ENCODE measurements at regions not wholly inside any gene's neighbourhood (a gene's known extent, or its start where the extent isn't known, plus 50 kb on each side); places are given as distances from the start of the nearest gene placed in this dataset.
A peak's percentile ranks its signal among the peaks of the same experiment; 100 is the strongest.

DNA sequence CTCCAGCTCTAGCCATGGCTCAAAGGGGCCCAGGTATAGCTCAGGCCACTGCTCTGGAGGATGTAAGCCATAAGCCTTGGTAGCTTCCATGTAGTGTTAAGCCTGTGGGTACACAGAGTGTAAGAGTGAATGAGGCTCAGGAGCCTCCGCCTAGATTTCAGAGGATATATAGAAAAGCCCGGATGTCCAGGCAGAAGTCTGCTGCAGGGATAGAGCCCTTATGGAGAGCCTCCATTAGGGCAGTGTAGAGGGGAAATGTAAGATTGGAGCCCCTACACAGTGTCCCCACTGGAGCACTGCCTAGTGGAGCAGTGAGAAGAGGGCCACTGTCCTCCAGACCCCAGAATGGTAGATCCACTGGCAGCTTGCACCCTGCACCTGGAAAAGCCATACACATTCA is 240.8 kb upstream of the KLF14 start:
- TF ChIP-seq, protein P1, sequence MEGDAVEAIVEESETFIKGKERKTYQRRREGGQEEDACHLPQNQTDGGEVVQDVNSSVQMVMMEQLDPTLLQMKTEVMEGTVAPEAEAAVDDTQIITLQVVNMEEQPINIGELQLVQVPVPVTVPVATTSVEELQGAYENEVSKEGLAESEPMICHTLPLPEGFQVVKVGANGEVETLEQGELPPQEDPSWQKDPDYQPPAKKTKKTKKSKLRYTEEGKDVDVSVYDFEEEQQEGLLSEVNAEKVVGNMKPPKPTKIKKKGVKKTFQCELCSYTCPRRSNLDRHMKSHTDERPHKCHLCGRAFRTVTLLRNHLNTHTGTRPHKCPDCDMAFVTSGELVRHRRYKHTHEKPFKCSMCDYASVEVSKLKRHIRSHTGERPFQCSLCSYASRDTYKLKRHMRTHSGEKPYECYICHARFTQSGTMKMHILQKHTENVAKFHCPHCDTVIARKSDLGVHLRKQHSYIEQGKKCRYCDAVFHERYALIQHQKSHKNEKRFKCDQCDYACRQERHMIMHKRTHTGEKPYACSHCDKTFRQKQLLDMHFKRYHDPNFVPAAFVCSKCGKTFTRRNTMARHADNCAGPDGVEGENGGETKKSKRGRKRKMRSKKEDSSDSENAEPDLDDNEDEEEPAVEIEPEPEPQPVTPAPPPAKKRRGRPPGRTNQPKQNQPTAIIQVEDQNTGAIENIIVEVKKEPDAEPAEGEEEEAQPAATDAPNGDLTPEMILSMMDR (IDR thresholded peaks at IDR 0.05; ENCODE audit: control extremely low read depth, extremely low read depth), result no peak
- ATAC-seq (ENCODE audit: insufficient read depth, low FRiP score), result no peak
- 99 to 100% methylated on average over 2 of the region's 2 CpGs for WGBS, 2 donors

DNA sequence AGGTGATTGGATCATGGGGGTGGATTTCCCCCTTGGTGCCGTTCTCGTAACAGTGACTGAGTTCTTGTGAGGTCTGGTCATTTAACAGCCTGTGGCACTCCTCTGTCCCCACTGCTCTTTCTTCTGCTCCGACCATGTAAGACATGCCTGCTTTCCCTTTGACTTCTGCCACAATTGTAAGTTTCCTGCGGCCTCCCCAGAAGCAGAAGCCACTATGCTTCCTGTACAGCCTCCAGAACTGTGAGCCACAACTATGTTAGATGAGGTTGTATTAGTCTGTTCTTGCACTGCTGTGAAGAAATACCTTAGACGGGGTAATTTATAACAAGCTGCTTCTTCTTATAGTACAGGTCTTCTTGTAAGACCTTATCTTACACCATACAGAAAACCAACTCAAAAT is 241.7 kb upstream of the KLF14 start:
- 88 to 92% methylated on average over 5 of the region's 5 CpGs for WGBS, 2 donors
- no peak overlapping the region for H3K4me3 ChIP-seq
- DNase-seq, result no peak

More for the DNA sequence above, 240.8 kb upstream of the KLF14 start:
- Histone ChIP-seq H3K9me3 (ENCODE audit: control insufficient read depth in 4 of 4, insufficient read depth in 3 of 4, low read length in 3 of 4) (peaks cover 0 to 2% (median 0%) of the 10 kb centered on the region in 4 donors), H3K4me3 (no peak overlapping the region), H3K4me1 (ENCODE audit: control insufficient read depth in 5 of 5, insufficient read depth in 5 of 5, low read length in 5 of 5) (peaks cover 0 to 5% (median 0%) of the 10 kb centered on the region in 5 donors), H3K27ac (ENCODE audit: low read depth in 1 of 2, low read length in 1 of 2) (no peak overlapping the region), H3K9ac (ENCODE audit: insufficient read depth in 1 of 2, low read length in 2 of 2) (no peak overlapping the region), H3K36me3 (ENCODE audit: control insufficient read depth in 4 of 4, insufficient read depth in 4 of 4, low read length in 4 of 4) (peaks cover 0 to 14% (median under 1%) of the 10 kb centered on the region in 4 donors), H3K27me3 (ENCODE audit: control insufficient read depth in 3 of 3, insufficient read depth in 3 of 3, low read length in 2 of 3) (no peaks in the 10 kb centered on the region)
- DNase-seq, result no peak

DNA sequence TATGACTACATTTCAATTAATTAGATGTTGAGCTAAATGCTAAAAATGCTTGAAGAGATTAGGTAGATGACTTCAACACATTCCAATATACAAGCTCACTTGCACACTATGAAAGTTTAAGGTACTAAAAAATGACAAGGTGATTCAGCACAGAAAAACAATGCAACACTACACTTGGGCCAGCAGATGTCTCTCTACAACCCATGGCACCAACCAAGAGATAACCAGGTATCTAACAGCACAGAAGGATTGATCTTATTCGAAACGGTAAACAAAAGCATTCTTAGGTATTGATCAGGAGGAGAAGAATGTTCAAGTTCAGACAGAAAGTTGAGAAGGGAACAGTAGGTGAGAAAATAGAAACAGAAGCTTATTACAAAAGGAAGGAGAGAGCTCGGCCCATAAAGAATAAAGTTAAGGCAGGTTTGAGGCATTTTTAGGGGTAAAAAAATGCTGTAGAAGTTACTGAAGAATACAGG is 248.2 kb upstream of the KLF14 start:
- no peak overlapping the region for H3K27ac ChIP-seq (ENCODE audit: low read depth in 1 of 2, low read length in 1 of 2)
- H3K9ac ChIP-seq (ENCODE audit: insufficient read depth in 1 of 2, low read length in 2 of 2), result no peak overlapping the region
- 21 to 32% methylated on average over 3 of the region's 3 CpGs for WGBS, 2 donors
- no peaks in the 10 kb centered on the region for H3K27me3 ChIP-seq (ENCODE audit: control insufficient read depth in 3 of 3, insufficient read depth in 3 of 3, low read length in 2 of 3)
- peaks cover 0 to 6% (median 0%) of the 10 kb centered on the region in 4 donors for H3K36me3 ChIP-seq (ENCODE audit: control insufficient read depth in 4 of 4, insufficient read depth in 4 of 4, low read length in 4 of 4)
- TF ChIP-seq, protein P1 (IDR thresholded peaks at IDR 0.05; ENCODE audit: control extremely low read depth, extremely low read depth), result peak; percentile 40
- H3K9me3 ChIP-seq (ENCODE audit: control insufficient read depth in 4 of 4, insufficient read depth in 3 of 4, low read length in 3 of 4), result no peaks in the 10 kb centered on the region
- no peak overlapping the region for H3K4me3 ChIP-seq
- peak; percentile 42 for ATAC-seq (ENCODE audit: insufficient read depth, low FRiP score)
- peaks cover 0 to 23% (median 2%) of the 10 kb centered on the region in 5 donors for H3K4me1 ChIP-seq (ENCODE audit: control insufficient read depth in 5 of 5, insufficient read depth in 5 of 5, low read length in 5 of 5)
- peak in 1 of 3 donors; percentile 29 for DNase-seq

More for the DNA sequence above, 241.7 kb upstream of the KLF14 start:
- H3K4me1 ChIP-seq (ENCODE audit: control insufficient read depth in 5 of 5, insufficient read depth in 5 of 5, low read length in 5 of 5), result peaks cover 0 to 5% (median 0%) of the 10 kb centered on the region in 5 donors
- TF ChIP-seq, protein P1 (IDR thresholded peaks at IDR 0.05; ENCODE audit: control extremely low read depth, extremely low read depth), result no peak
- H3K9ac ChIP-seq (ENCODE audit: insufficient read depth in 1 of 2, low read length in 2 of 2), result no peak overlapping the region
- peaks cover 0 to 2% (median 0%) of the 10 kb centered on the region in 4 donors for H3K9me3 ChIP-seq (ENCODE audit: control insufficient read depth in 4 of 4, insufficient read depth in 3 of 4, low read length in 3 of 4)
- peaks cover 0 to 14% (median under 1%) of the 10 kb centered on the region in 4 donors for H3K36me3 ChIP-seq (ENCODE audit: control insufficient read depth in 4 of 4, insufficient read depth in 4 of 4, low read length in 4 of 4)
- no peak for ATAC-seq (ENCODE audit: insufficient read depth, low FRiP score)
- H3K27ac ChIP-seq (ENCODE audit: low read depth in 1 of 2, low read length in 1 of 2), result no peak overlapping the region
- no peaks in the 10 kb centered on the region for H3K27me3 ChIP-seq (ENCODE audit: control insufficient read depth in 3 of 3, insufficient read depth in 3 of 3, low read length in 2 of 3)

DNA sequence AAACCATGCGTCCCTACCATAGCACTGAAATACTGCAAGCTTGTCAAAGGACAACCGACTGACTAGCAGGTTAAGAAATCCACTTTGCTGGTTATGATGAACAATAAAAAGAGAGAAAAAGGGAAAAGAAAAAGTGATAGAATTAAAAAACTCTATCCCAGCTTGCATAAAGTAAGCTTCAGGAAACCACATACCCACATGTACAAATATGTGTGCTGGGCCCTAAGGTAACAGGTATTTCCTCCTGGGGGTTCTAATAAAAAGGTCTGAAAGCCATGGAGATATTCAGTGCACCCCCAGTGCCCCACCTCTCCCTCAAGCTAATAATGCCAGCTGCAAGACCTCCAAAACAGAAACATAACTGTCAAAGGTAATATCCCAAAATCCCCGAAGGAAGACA is 248.6 kb upstream of the KLF14 start:
- Histone ChIP-seq H3K4me3 (no peak overlapping the region), H3K27me3 (ENCODE audit: control insufficient read depth in 3 of 3, insufficient read depth in 3 of 3, low read length in 2 of 3) (no peaks in the 10 kb centered on the region), H3K4me1 (ENCODE audit: control insufficient read depth in 5 of 5, insufficient read depth in 5 of 5, low read length in 5 of 5) (peaks cover 0 to 23% (median 2%) of the 10 kb centered on the region in 5 donors), H3K36me3 (ENCODE audit: control insufficient read depth in 4 of 4, insufficient read depth in 4 of 4, low read length in 4 of 4) (peaks cover 0 to 6% (median 0%) of the 10 kb centered on the region in 4 donors), H3K9me3 (ENCODE audit: control insufficient read depth in 4 of 4, insufficient read depth in 3 of 4, low read length in 3 of 4) (no peaks in the 10 kb centered on the region), H3K27ac (ENCODE audit: low read depth in 1 of 2, low read length in 1 of 2) (no peak overlapping the region), H3K9ac (ENCODE audit: insufficient read depth in 1 of 2, low read length in 2 of 2) (no peak overlapping the region)
- no peak for DNase-seq
- TF ChIP-seq, protein P1 (IDR thresholded peaks at IDR 0.05; ENCODE audit: control extremely low read depth, extremely low read depth), result no peak
- no peak for ATAC-seq (ENCODE audit: insufficient read depth, low FRiP score)
- WGBS, 2 donors, result 39 to 50% methylated on average over 3 of the region's 3 CpGs
